ENCODE measurements at regions not wholly inside any gene's neighbourhood (a gene's known extent, or its start where the extent isn't known, plus 50 kb on each side); places are given as distances from the start of the nearest gene placed in this dataset.

DNA sequence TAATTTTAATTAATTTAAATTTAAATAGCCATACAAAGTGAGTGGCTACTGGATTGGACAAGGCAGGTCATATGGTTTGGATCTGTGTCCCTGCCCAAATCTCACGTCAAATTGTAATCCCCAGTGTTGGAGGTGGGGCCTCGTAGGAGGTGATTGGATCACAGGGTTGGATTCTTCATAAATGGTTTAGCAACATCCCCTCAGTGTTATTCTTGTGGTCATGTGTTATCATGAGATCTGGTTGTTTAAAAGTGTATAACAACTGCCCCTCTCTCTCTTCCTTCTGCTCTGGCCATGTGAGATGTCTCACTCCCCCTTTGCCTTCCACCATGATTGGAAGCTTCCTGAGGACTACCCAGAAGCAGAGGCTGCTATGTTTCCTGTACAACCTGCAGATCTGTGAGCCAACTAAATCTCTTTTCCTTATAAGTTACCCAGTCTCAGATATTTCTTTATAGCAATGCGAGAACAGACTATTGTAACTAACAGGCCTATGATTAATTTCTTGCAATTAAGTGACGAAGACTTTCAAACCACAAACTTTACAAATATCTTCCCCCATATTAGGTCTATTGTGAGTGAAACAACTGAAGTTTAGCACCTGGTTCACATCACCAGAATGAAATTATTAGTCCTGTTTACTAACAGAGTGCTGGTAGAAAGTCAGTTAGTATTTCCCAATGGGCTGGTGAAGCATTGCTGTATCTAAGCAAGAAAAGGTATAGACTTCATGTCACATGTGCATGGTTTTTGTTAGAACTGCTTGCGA lies 60.0 kb upstream of the TNFAIP3 start:
- no peak for TF ChIP-seq CTCF (IDR thresholded peaks at IDR 0.05)
- no peak for TF ChIP-seq POLR2A (IDR thresholded peaks at IDR 0.05)
